ENCODE measurements at regions not wholly inside any gene's neighbourhood (a gene's known extent, or its start where the extent isn't known, plus 50 kb on each side); places are given as distances from the start of the nearest gene placed in this dataset.

GRCh38 chr2:105577762-105578161 is 166.9 kb upstream of the NCK2 start:
- TF ChIP-seq CTCF (conservative IDR thresholded peaks at IDR 0.05 in 1 of 2, IDR thresholded peaks at IDR 0.05 in 1 of 2; ENCODE audit: low read depth in 1 of 2, low read length in 2 of 2), result no peak
- no peak for TF ChIP-seq EZH2 (IDR thresholded peaks at IDR 0.05; ENCODE audit: low read length, missing control alignments)
